ENCODE measurements at regions not wholly inside any gene's neighbourhood (a gene's known extent, or its start where the extent isn't known, plus 50 kb on each side); places are given as distances from the start of the nearest gene placed in this dataset.

DNA sequence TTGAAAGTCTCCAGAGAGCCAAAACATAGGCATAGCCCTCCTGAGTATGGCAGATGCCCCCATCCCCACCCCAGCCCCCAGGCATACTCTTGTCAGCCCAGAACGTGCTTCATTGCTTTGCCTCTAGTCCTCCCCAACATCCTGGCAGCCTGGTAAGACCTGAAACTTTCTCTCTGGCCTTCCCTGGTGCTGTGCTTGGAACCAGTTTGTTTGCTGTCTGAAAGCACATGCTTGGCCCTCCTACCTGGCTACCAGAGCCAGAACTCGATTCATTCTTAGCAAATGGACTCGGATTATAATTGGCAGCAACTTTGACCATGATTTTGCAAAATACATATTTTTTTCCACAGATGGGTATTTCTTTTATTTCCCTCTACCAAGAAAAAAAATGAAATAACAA is 248.1 kb downstream of the USP46 start:
- H3K4me3 ChIP-seq = no peak overlapping the region
- ATAC-seq = no peak
- no peaks in the 10 kb centered on the region for H3K9me3 ChIP-seq
- no peaks in the 10 kb centered on the region for H3K4me1 ChIP-seq
- FAIRE-seq = no peak
- POLR2A ChIA-PET = no interaction called here
- H3K4me2 ChIP-seq = no peak overlapping the region
- TF ChIP-seq CHD4 (IDR thresholded peaks at IDR 0.05; ENCODE audit: borderline replicate concordance) = no peak
- TF ChIP-seq HEYL (CRISPR knock-in tag; IDR thresholded peaks at IDR 0.05) = no peak
- no peak for TF ChIP-seq FOXS1 (CRISPR knock-in tag; IDR thresholded peaks at IDR 0.05)
- no peak for TF ChIP-seq RNF2 (IDR thresholded peaks at IDR 0.05; ENCODE audit: borderline replicate concordance, low read depth)
- TF ChIP-seq NFE2L2 (conservative IDR thresholded peaks at IDR 0.05; ENCODE audit: low read length) = no peak
- TF ChIP-seq FOSL2 (IDR thresholded peaks at IDR 0.05) = no peak
- TF ChIP-seq FOSL2 (CRISPR knock-in tag; IDR thresholded peaks at IDR 0.05) = no peak
- TF ChIP-seq BHLHE40 (IDR thresholded peaks at IDR 0.05; ENCODE audit: low read depth, low read length) = no peak
- no peak for TF ChIP-seq CHD2 (IDR thresholded peaks at IDR 0.05; ENCODE audit: low read length, partially characterized antibody)
- TF ChIP-seq EHF (CRISPR knock-in tag; IDR thresholded peaks at IDR 0.05) = no peak
- TF ChIP-seq MYC (IDR thresholded peaks at IDR 0.05; ENCODE audit: borderline replicate concordance, low read length) = no peak
- TF ChIP-seq MAZ (IDR thresholded peaks at IDR 0.05; ENCODE audit: borderline replicate concordance, low read depth, low read length) = no peak
- TF ChIP-seq ZSCAN20 (CRISPR knock-in tag; IDR thresholded peaks at IDR 0.05) = no peak
- TF ChIP-seq JUN (IDR thresholded peaks at IDR 0.05) = no peak
- TF ChIP-seq, protein P1, sequence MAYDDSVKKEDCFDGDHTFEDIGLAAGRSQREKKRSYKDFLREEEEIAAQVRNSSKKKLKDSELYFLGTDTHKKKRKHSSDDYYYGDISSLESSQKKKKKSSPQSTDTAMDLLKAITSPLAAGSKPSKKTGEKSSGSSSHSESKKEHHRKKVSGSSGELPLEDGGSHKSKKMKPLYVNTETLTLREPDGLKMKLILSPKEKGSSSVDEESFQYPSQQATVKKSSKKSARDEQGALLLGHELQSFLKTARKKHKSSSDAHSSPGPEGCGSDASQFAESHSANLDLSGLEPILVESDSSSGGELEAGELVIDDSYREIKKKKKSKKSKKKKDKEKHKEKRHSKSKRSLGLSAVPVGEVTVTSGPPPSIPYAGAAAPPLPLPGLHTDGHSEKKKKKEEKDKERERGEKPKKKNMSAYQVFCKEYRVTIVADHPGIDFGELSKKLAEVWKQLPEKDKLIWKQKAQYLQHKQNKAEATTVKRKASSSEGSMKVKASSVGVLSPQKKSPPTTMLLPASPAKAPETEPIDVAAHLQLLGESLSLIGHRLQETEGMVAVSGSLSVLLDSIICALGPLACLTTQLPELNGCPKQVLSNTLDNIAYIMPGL (CRISPR knock-in tag; IDR thresholded peaks at IDR 0.05; ENCODE audit: borderline replicate concordance) = no peak
- 2% methylated on average over 2 of the region's 3 CpGs for WGBS (ENCODE audit: missing lambda C conversion rate)
- H3K27ac ChIP-seq = no peak overlapping the region
- DNase-seq (ENCODE audit: low read depth in 1 of 2, low spot score in 1 of 2) = no peak
- CTCF ChIA-PET = no interaction called here

DNA sequence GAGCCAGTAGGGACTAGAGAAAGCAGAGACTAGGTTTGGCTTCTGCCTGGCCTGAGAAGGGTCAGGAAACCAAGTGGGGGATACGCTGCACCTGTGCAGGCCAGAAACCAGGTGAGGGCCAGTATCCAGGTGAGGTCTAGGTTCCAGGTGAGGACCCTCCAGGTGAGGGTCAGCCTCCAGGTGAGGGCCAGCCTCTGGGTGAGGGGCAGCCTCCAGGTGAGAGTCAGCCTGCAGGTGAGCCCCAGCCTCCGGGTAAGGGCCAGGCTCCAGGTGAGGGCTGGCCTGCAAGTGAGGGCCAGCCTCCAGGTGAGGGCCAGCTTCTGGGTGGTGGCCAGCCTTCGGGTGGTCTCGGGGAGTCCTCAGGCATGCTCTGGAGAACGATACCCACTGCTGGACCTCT is 238.8 kb downstream of the USP46 start:
- DNase-seq (ENCODE audit: low read depth in 1 of 2, low spot score in 1 of 2) (no peak), ATAC-seq (no peak), FAIRE-seq (no peak)
- no peak for TF ChIP-seq GATA3 (IDR thresholded peaks at IDR 0.05; ENCODE audit: borderline replicate concordance)
- no peak for TF ChIP-seq EP300 (IDR thresholded peaks at IDR 0.05)
- TF ChIP-seq HDAC2 (IDR thresholded peaks at IDR 0.05) = no peak
- H3K4me2 ChIP-seq = no peak overlapping the region
- no peak overlapping the region for H3K27ac ChIP-seq
- ChIA-PET POLR2A (no interaction called here), CTCF (no interaction called here)
- H3K9me3 ChIP-seq = no peaks in the 10 kb centered on the region
- WGBS (ENCODE audit: missing lambda C conversion rate) = 45% methylated on average over 1 of the region's 5 CpGs
- H3K4me1 ChIP-seq = no peaks in the 10 kb centered on the region
- no peak overlapping the region for H3K4me3 ChIP-seq

DNA sequence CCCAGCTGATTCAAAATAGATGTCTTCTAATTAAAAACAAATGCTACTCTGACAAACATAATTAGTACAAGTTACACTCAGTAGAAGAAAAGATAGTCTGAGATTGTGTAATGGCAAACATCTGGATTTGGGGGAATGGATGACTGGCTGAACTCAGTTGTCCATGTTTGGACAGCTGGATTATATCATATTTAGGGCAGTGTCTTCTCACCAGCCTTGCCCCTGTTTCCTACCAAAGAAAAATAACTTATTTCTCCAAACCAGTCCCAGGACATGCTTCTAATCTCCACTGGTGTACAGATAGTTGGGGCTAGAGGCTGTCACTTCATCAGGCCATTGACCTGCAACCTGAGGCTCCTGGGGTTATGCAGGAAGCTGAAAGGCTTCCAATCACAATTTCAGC is 237.3 kb downstream of the USP46 start:
- no peaks in the 10 kb centered on the region for H3K9me3 ChIP-seq
- ChIA-PET POLR2A (no interaction called here), CTCF (no interaction called here)
- no peak for FAIRE-seq
- no peak overlapping the region for H3K27ac ChIP-seq
- no peak overlapping the region for H3K4me3 ChIP-seq
- no peak for DNase-seq (ENCODE audit: low read depth in 1 of 2, low spot score in 1 of 2)
- H3K4me1 ChIP-seq = no peaks in the 10 kb centered on the region
- no peak for ATAC-seq
- no peak overlapping the region for H3K4me2 ChIP-seq
- TF ChIP-seq RARB (CRISPR knock-in tag; IDR thresholded peaks at IDR 0.05) (no peak), JUNB (IDR thresholded peaks at IDR 0.05) (no peak), POLR2A (IDR thresholded peaks at IDR 0.05; ENCODE audit: low read length) (no peak), PHF8 (IDR thresholded peaks at IDR 0.05; ENCODE audit: borderline replicate concordance, low read depth) (no peak), TFCP2L1 (CRISPR knock-in tag; IDR thresholded peaks at IDR 0.05) (no peak), HDAC2 (IDR thresholded peaks at IDR 0.05) (no peak), FOSL2 (IDR thresholded peaks at IDR 0.05) (no peak), FOSL2 (CRISPR knock-in tag; IDR thresholded peaks at IDR 0.05) (no peak), ESRRA (IDR thresholded peaks at IDR 0.05; ENCODE audit: borderline replicate concordance, low read length) (no peak), ZSCAN20 (CRISPR knock-in tag; IDR thresholded peaks at IDR 0.05) (no peak), EHMT2 (IDR thresholded peaks at IDR 0.05; ENCODE audit: low read depth) (no peak), KDM5A (IDR thresholded peaks at IDR 0.05) (no peak), RAD21 (conservative IDR thresholded peaks at IDR 0.05 in 1 of 2, IDR thresholded peaks at IDR 0.05 in 1 of 2) (no peak), ZC3H11A (IDR thresholded peaks at IDR 0.05) (no peak)
- TF ChIP-seq, protein P2, sequence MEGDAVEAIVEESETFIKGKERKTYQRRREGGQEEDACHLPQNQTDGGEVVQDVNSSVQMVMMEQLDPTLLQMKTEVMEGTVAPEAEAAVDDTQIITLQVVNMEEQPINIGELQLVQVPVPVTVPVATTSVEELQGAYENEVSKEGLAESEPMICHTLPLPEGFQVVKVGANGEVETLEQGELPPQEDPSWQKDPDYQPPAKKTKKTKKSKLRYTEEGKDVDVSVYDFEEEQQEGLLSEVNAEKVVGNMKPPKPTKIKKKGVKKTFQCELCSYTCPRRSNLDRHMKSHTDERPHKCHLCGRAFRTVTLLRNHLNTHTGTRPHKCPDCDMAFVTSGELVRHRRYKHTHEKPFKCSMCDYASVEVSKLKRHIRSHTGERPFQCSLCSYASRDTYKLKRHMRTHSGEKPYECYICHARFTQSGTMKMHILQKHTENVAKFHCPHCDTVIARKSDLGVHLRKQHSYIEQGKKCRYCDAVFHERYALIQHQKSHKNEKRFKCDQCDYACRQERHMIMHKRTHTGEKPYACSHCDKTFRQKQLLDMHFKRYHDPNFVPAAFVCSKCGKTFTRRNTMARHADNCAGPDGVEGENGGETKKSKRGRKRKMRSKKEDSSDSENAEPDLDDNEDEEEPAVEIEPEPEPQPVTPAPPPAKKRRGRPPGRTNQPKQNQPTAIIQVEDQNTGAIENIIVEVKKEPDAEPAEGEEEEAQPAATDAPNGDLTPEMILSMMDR (IDR thresholded peaks at IDR 0.05) = no peak
- TF ChIP-seq, protein P3, sequence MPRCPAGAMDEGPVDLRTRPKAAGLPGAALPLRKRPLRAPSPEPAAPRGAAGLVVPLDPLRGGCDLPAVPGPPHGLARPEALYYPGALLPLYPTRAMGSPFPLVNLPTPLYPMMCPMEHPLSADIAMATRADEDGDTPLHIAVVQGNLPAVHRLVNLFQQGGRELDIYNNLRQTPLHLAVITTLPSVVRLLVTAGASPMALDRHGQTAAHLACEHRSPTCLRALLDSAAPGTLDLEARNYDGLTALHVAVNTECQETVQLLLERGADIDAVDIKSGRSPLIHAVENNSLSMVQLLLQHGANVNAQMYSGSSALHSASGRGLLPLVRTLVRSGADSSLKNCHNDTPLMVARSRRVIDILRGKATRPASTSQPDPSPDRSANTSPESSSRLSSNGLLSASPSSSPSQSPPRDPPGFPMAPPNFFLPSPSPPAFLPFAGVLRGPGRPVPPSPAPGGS (IDR thresholded peaks at IDR 0.05) = no peak
